GM18867 (cell line): ENCODE measurements at regions not wholly inside any gene's neighbourhood (a gene's known extent, or its start where the extent isn't known, plus 50 kb on each side); places are given as distances from the start of the nearest gene placed in this dataset.

Source experiments
- ATAC-seq: cut with Tn5 transposase; IDR thresholded peaks from one replicate; pipeline ENCODE4 v1.9.1; 2021; ENCODE audit warnings: mild to moderate bottlenecking, moderate library complexity; ENCODE audit not compliant: unreplicated experiment

- ATAC-seq, result no peak
Measured at GRCh38 chr3:193870376-193871219, 265.4 kb upstream of the HES1 start.

GRCh38 chr3:193871220-193871485 is 264.8 kb upstream of the HES1 start:
- no peak for ATAC-seq

GRCh38 chr3:193872265-193872753 is 263.6 kb upstream of the HES1 start:
- ATAC-seq, result peak; percentile 75

- no peak for ATAC-seq
Measured at GRCh38 chr3:193873426-193874201, 262.3 kb upstream of the HES1 start.

- no peak for ATAC-seq
Measured at GRCh38 chr3:193874512-193874911, 261.4 kb upstream of the HES1 start.

- ATAC-seq, result no peak
Measured at GRCh38 chr3:193874997-193875593, 260.9 kb upstream of the HES1 start.

GRCh38 chr3:193875601-193876321 is 260.2 kb upstream of the HES1 start:
- no peak for ATAC-seq

- ATAC-seq, result no peak
Measured at GRCh38 chr3:193879099-193879863, 256.7 kb upstream of the HES1 start.

- no peak for ATAC-seq
Measured at GRCh38 chr3:193879864-193880242, 256.1 kb upstream of the HES1 start.

- no peak for ATAC-seq
Measured at GRCh38 chr3:193882091-193882490, 253.9 kb upstream of the HES1 start.

- no peak for ATAC-seq
Measured at GRCh38 chr3:193883551-193883950, 252.4 kb upstream of the HES1 start.

- ATAC-seq, result no peak
Measured at GRCh38 chr3:193884027-193884426, 251.9 kb upstream of the HES1 start.

- no peak for ATAC-seq
Measured at GRCh38 chr3:193884652-193885051, 251.3 kb upstream of the HES1 start.

- no peak for ATAC-seq
Measured at GRCh38 chr3:193885832-193886231, 250.1 kb upstream of the HES1 start.

- ATAC-seq, result no peak
Measured at GRCh38 chr3:193890016-193890897, 245.7 kb upstream of the HES1 start.

- no peak for ATAC-seq
Measured at GRCh38 chr3:193894121-193894863, 241.7 kb upstream of the HES1 start.

- no peak for ATAC-seq
Measured at GRCh38 chr3:193895409-193895808, 240.5 kb upstream of the HES1 start.

- no peak for ATAC-seq
Measured at GRCh38 chr3:193896419-193896818, 239.5 kb upstream of the HES1 start.

GRCh38 chr3:193897288-193897687 is 238.7 kb upstream of the HES1 start:
- no peak for ATAC-seq
